ENCODE measurements at regions not wholly inside any gene's neighbourhood (a gene's known extent, or its start where the extent isn't known, plus 50 kb on each side); places are given as distances from the start of the nearest gene placed in this dataset.

DNA sequence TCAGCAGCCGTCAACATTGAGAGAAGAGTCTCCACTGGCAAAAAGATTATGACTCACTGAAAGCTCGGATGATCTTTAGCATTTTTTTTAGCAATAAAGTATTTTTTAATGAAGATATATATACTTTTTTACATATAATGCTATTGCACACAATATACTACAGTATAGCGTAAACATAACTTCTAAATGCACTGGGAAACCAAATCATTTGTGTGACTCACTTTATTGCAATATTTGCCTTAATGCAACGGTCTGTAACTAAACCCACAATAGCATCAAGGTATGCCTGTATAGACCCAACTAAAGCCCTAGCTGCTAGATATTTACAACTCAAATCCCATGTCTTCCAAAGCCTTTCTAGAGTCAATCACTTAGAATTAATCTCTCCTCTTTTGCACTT is 52.3 kb upstream of the EDNRA start:
- DNase-seq (ENCODE audit: low spot score): no peak

- no peak for DNase-seq (ENCODE audit: low spot score)
Observed at GRCh38 chr4:147430111-147430510, 50.8 kb upstream of the EDNRA start.
